Skeletal muscle tissue (tissue), 3 donors: ENCODE measurements at regions not wholly inside any gene's neighbourhood (a gene's known extent, or its start where the extent isn't known, plus 50 kb on each side); places are given as distances from the start of the nearest gene placed in this dataset.

Experiments
- H3K27ac ChIP-seq: one replicate; pipeline ENCODE4 v1.7.0; 2013; ENCODE audit warnings: mild to moderate bottlenecking, low read depth, low read length, inconsistent platforms
- H3K27me3 ChIP-seq, 3 donors: one replicate each; pipeline ENCODE4 v1.7.0; 2013; ENCODE audit warnings: low read length in 3 of 3; ENCODE audit not compliant: control insufficient read depth in 3 of 3, insufficient read depth in 3 of 3
- H3K36me3 ChIP-seq, 3 donors: one replicate each; pipeline ENCODE4 v1.7.0; 2013; ENCODE audit warnings: low read length in 3 of 3; ENCODE audit not compliant: control insufficient read depth in 3 of 3, insufficient read depth in 3 of 3
- H3K4me1 ChIP-seq, 3 donors: one replicate each; pipeline ENCODE4 v1.7.0; 2013; ENCODE audit warnings: low read length in 3 of 3, mild to moderate bottlenecking in 3 of 3; ENCODE audit not compliant: control insufficient read depth in 3 of 3, insufficient read depth in 3 of 3
- H3K4me3 ChIP-seq, 3 donors: one replicate each; pipeline ENCODE4 v1.7.0; 2013; ENCODE audit warnings: low read length in 3 of 3
- H3K9ac ChIP-seq, 3 donors: one replicate each; pipeline ENCODE4 v1.7.0; 2013; ENCODE audit warnings: low read length in 3 of 3, mild to moderate bottlenecking in 3 of 3, moderate library complexity in 2 of 3, low read depth in 1 of 3
- H3K9me3 ChIP-seq, 3 donors: one replicate each; pipeline ENCODE4 v1.7.0; 2013; ENCODE audit warnings: low read length in 3 of 3; ENCODE audit not compliant: control insufficient read depth in 3 of 3
- donor health status: Osteomylitis.

DNA sequence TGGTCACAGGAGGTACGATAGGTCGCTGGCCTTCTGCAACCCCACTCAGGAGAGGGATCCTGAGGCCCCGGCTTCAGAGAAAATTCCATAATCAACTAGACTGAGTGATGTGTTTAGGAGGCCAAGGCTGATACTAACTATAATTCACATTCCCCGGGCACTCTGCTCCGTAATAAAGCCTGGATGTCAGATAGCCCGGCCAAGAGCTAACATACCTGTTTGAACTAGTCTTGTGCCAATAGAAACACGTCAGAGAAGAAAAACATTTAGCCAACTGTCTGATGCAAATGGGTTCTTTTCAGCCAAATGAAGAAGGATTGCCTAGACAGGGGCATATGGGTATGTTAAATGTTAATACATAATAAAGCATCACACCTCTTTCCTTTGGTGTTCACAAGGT is 204.2 kb downstream of the TSHZ3 start:
- H3K9ac ChIP-seq: no peak overlapping the region
- H3K27ac ChIP-seq: no peak overlapping the region
- H3K36me3 ChIP-seq: no peaks in the 10 kb centered on the region
- H3K27me3 ChIP-seq: peaks cover 6 to 9% (median 9%) of the 10 kb centered on the region in 3 donors
- H3K9me3 ChIP-seq: no peaks in the 10 kb centered on the region
- no peak overlapping the region for H3K4me3 ChIP-seq
- no peaks in the 10 kb centered on the region for H3K4me1 ChIP-seq

DNA sequence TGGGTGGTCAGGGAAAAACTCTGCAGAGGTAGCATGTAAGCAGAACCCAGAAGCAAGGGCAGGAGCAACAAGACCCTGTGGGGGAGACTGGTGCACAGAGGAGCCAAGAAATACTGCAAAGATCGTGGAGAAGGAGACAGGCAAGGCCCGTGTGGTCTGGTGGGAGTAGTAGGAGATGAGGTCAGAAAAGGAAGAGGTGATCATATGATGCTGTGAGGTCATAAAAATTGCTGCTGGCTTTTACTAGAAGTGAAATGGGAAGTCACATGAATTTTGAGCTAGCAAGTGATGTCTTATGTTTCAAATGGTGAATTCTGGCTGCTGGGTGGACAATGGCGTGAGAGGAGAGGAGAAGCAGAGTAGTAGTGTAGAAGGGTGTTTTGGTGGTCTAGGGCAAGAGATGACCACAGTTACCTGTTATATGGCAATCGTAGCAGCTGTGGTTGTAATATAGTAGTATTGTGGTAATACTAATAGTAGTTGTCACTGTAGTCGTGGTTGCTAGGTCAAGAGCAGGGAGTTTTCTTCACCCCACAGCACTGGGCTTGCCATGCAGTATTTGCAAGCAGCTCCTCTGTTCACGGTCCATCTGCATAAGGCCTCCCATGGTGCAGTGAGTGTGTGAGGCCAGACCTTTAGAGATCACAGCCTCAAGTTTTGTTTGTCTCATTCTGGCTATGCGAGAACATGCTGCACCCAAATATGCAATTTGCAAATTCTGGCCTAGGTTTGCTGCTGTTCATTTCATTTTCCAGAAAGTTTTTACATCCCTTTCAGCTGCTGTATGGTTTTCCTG is 205.0 kb downstream of the TSHZ3 start:
- Histone ChIP-seq H3K27me3 (peaks cover 6 to 9% (median 9%) of the 10 kb centered on the region in 3 donors), H3K9me3 (no peaks in the 10 kb centered on the region), H3K4me3 (no peak overlapping the region), H3K9ac (no peak overlapping the region), H3K4me1 (no peaks in the 10 kb centered on the region), H3K36me3 (no peaks in the 10 kb centered on the region), H3K27ac (no peak overlapping the region)

DNA sequence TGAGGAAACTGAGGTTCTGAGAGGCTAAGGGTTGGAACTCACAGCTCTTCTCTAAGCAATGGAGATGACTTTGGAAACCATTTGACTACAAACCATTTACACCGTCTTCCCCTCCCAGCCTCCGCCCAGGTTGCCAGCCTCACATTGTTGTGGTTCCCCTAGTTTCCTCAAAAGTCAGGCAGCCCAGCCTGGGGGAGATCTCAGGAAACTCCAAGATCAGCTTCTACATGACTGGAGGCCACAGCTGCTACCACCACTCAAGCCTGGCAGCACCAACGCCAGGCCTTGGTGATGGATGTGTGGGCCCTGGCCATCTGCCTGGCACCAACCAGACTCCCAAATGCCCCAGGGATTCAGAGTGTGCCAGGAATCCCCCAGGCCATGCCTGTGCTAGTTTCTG is 207.9 kb downstream of the TSHZ3 start:
- H3K9ac ChIP-seq: no peak overlapping the region
- peaks cover 0 to 2% (median 0%) of the 10 kb centered on the region in 3 donors for H3K9me3 ChIP-seq
- no peaks in the 10 kb centered on the region for H3K36me3 ChIP-seq
- H3K4me1 ChIP-seq: no peaks in the 10 kb centered on the region
- peaks cover 0 to 3% (median 0%) of the 10 kb centered on the region in 3 donors for H3K27me3 ChIP-seq
- H3K4me3 ChIP-seq: no peak overlapping the region
- no peak overlapping the region for H3K27ac ChIP-seq

DNA sequence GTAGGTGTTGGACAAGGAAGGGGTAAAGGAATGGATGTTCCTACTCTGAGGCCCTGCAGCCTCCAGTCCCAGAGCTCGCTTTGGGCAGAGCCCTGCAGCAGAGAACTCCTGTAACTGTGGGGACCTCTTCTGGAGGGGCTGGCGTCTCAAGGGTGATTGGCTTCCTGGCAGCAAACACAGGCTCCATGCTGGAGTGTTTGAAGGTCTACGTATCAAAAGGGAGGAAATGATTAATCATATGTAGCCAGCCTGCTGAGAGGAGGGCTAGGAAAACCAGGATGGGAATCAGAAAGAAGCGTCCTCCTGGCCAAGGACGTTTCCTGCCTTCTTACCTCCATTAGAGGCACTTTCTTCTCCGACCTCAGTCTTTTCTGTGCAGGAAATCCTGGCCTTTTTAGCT is 208.5 kb downstream of the TSHZ3 start:
- Histone ChIP-seq H3K4me1 (no peaks in the 10 kb centered on the region), H3K9me3 (peaks cover 0 to 2% (median 0%) of the 10 kb centered on the region in 3 donors), H3K27me3 (peaks cover 0 to 3% (median 0%) of the 10 kb centered on the region in 3 donors), H3K9ac (no peak overlapping the region), H3K36me3 (no peaks in the 10 kb centered on the region), H3K4me3 (no peak overlapping the region), H3K27ac (no peak overlapping the region)

DNA sequence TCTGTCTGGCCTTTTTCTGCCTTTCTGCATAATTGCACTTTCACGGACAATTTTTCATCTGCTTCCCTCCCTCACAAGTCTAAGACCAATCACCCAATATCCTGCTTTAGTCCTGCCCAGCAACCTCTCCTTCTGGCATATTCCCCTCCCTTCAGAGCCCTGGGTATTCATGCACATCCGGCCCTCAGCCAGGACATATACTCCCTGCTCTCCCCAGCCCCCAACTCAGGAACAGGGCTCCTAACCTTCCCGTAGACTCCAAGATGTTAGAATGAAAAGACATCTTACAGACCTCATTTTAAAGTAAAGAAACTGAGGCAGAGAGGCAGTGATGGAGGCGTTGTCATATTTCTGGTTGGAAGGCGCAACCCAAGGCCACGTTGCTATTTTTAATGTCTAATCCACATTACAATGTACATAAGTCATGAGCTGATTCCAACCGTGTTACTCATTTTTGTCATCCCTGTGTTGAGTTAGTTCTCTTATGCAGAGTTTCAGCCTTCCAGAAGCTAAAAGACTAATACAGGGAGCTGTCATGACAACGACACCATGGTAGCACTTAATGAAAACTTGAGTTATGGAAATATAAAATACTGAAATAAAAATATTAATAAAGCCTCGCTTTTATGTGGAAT is 209.2 kb downstream of the TSHZ3 start:
- Histone ChIP-seq H3K9ac (no peak overlapping the region), H3K4me3 (no peak overlapping the region), H3K27ac (no peak overlapping the region), H3K27me3 (peaks cover 0 to 3% (median 0%) of the 10 kb centered on the region in 3 donors), H3K4me1 (no peaks in the 10 kb centered on the region), H3K9me3 (peaks cover 0 to 2% (median 0%) of the 10 kb centered on the region in 3 donors), H3K36me3 (no peaks in the 10 kb centered on the region)

DNA sequence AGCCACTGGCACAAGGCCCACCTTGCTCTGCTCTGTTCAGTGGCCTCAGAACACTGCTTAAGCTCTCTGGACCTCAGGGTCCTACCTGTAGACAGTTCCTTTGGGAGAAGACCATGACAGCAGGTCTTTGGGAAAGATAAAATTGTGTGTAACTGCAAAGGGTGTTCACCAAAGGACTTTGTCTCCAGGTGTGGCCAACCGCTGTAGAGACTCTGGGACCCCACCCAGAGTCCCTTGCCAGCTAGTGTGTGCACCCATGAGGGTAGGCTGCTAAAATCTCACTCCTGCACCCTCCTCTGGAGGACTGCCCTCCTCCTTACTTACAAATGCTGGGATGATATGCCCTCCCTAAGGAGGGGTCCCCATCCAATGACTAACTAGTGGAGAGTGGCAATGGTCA is 211.2 kb downstream of the TSHZ3 start:
- H3K27me3 ChIP-seq: peaks cover 0 to 3% (median 0%) of the 10 kb centered on the region in 3 donors
- H3K9ac ChIP-seq: no peak overlapping the region
- peaks cover 0 to 2% (median 0%) of the 10 kb centered on the region in 3 donors for H3K9me3 ChIP-seq
- H3K4me1 ChIP-seq: no peaks in the 10 kb centered on the region
- H3K36me3 ChIP-seq: no peaks in the 10 kb centered on the region
- H3K27ac ChIP-seq: no peak overlapping the region
- no peak overlapping the region for H3K4me3 ChIP-seq

DNA sequence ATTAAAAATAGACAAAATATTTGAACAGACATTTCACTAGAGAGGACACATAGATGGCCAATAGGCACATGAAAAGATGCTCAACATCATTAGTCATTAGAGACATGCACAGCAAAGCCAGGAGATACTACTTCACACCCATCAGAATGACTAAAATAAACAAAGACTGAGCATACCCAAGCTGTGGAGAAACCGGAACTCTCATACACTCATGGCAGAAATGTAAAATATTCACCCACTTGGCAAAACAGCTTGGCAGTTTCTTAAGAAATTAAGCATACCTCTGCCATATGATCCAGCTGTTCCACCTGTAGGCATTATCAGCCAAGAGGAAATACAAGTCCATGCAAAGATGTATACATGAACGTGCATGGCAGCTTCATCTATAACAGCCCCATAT is 213.4 kb downstream of the TSHZ3 start:
- no peak overlapping the region for H3K9ac ChIP-seq
- no peak overlapping the region for H3K27ac ChIP-seq
- no peak overlapping the region for H3K4me3 ChIP-seq
- H3K36me3 ChIP-seq: no peaks in the 10 kb centered on the region
- peaks cover 0 to 2% (median 0%) of the 10 kb centered on the region in 3 donors for H3K9me3 ChIP-seq
- H3K27me3 ChIP-seq: peaks cover 0 to 3% (median 0%) of the 10 kb centered on the region in 3 donors
- no peaks in the 10 kb centered on the region for H3K4me1 ChIP-seq

DNA sequence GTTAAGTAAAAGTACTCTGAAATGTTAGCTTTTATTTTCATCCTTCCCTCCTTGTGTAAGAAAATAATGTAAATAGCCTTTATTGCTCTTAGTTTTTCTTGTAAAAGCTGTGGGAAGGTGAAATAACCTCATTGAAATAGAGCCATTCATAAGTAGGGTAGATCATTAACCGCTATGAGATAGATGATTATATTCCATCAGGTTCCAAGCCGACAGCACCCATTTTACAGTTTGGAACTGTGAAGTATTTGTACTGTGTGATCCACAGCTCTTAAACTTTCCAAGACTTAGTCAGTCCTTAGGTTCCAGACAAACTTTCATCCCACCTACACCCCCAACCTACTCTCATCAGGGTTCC is 216.5 kb downstream of the TSHZ3 start:
- Histone ChIP-seq H3K4me3 (no peak overlapping the region), H3K9me3 (peaks cover 0 to 2% (median 0%) of the 10 kb centered on the region in 3 donors), H3K9ac (no peak overlapping the region), H3K27me3 (no peaks in the 10 kb centered on the region), H3K27ac (no peak overlapping the region), H3K4me1 (peaks cover 0 to 2% (median under 1%) of the 10 kb centered on the region in 3 donors), H3K36me3 (no peaks in the 10 kb centered on the region)

DNA sequence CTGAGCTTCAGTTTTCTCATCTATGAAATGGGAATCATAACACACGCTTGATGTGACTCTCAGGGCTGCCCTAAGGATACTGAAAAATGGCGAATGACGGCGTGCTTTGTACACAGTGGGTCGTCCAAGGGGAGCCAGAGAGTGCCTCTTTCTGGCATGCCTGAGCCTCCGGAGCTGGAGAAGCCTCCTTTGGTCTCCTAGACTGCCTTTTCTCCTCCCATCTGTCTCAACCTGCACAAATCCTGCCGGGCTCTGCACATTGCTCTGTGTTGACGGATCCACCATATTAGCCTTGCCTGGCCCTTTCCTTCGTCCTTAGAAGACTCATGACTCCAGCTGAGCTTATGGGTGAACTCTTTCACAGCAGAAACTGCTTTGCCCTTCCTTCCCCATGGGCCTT is 220.9 kb downstream of the TSHZ3 start:
- Histone ChIP-seq H3K9ac (no peak overlapping the region), H3K4me1 (peaks cover 2 to 5% (median 4%) of the 10 kb centered on the region in 3 donors), H3K36me3 (no peaks in the 10 kb centered on the region), H3K4me3 (no peak overlapping the region), H3K9me3 (no peaks in the 10 kb centered on the region), H3K27me3 (peaks cover 0 to 3% (median 0%) of the 10 kb centered on the region in 3 donors), H3K27ac (no peak overlapping the region)
